ENCODE measurements at regions not wholly inside any gene's neighbourhood (a gene's known extent, or its start where the extent isn't known, plus 50 kb on each side); places are given as distances from the start of the nearest gene placed in this dataset.
"Not testable (repeated sequence)": the region's sequence is repeated elsewhere in the genome, so short reads cannot be mapped to it uniquely, and the experiment has no call there.

GRCh38 chr4:17024425-17024824 is 126.0 kb upstream of the LDB2 start:
- no CpG with 5 or more reads among the region's 1 CpG for WGBS (ENCODE audit: insufficient coverage, low lambda C conversion rate)
- no peak for DNase-seq

GRCh38 chr4:17020901-17021300 is 122.5 kb upstream of the LDB2 start:
- Histone ChIP-seq H3K27me3 (ENCODE audit: control insufficient read depth, insufficient read depth, low read length) (no peaks in the 10 kb centered on the region), H3K9me3 (ENCODE audit: control insufficient read depth, low read depth, low read length) (no peaks in the 10 kb centered on the region), H3K4me1 (ENCODE audit: control insufficient read depth, insufficient read depth, low read length) (no peaks in the 10 kb centered on the region), H3K36me3 (ENCODE audit: control insufficient read depth, insufficient read depth, low read length) (no peaks in the 10 kb centered on the region), H3K4me3 (ENCODE audit: low read length) (no peak overlapping the region), H3K27ac (ENCODE audit: low read length) (no peak overlapping the region)
- WGBS (ENCODE audit: insufficient coverage, low lambda C conversion rate): no CpG with 5 or more reads among the region's 4 CpGs
- no peak for DNase-seq

More at GRCh38 chr4:17024425-17024824, 126.0 kb upstream of the LDB2 start:
- no peak overlapping the region for H3K4me3 ChIP-seq (ENCODE audit: low read length)
- H3K4me1 ChIP-seq (ENCODE audit: control insufficient read depth, insufficient read depth, low read length): no peaks in the 10 kb centered on the region
- H3K27ac ChIP-seq (ENCODE audit: low read length): no peak overlapping the region
- H3K27me3 ChIP-seq (ENCODE audit: control insufficient read depth, insufficient read depth, low read length): no peaks in the 10 kb centered on the region
- no peaks in the 10 kb centered on the region for H3K9me3 ChIP-seq (ENCODE audit: control insufficient read depth, low read depth, low read length)
- H3K36me3 ChIP-seq (ENCODE audit: control insufficient read depth, insufficient read depth, low read length): no peaks in the 10 kb centered on the region

GRCh38 chr4:17020451-17020850 is 122.0 kb upstream of the LDB2 start:
- no peaks in the 10 kb centered on the region for H3K4me1 ChIP-seq (ENCODE audit: control insufficient read depth, insufficient read depth, low read length)
- H3K9me3 ChIP-seq (ENCODE audit: control insufficient read depth, low read depth, low read length): no peaks in the 10 kb centered on the region
- no peaks in the 10 kb centered on the region for H3K36me3 ChIP-seq (ENCODE audit: control insufficient read depth, insufficient read depth, low read length)
- no peak overlapping the region for H3K4me3 ChIP-seq (ENCODE audit: low read length)
- no CpG with 5 or more reads among the region's 1 CpG for WGBS (ENCODE audit: insufficient coverage, low lambda C conversion rate)
- no peaks in the 10 kb centered on the region for H3K27me3 ChIP-seq (ENCODE audit: control insufficient read depth, insufficient read depth, low read length)
- no peak overlapping the region for H3K27ac ChIP-seq (ENCODE audit: low read length)
- no peak for DNase-seq

- DNase-seq; H3K9me3 ChIP-seq (ENCODE audit: control insufficient read depth, low read depth, low read length); H3K27ac ChIP-seq (ENCODE audit: low read length); H3K4me1 ChIP-seq (ENCODE audit: control insufficient read depth, insufficient read depth, low read length); H3K4me3 ChIP-seq (ENCODE audit: low read length); H3K36me3 ChIP-seq (ENCODE audit: control insufficient read depth, insufficient read depth, low read length); H3K27me3 ChIP-seq (ENCODE audit: control insufficient read depth, insufficient read depth, low read length): not testable (repeated sequence)
- no CpG with 5 or more reads among the region's 1 CpG for WGBS (ENCODE audit: insufficient coverage, low lambda C conversion rate)
Measured at GRCh38 chr4:17018621-17019020, 120.2 kb upstream of the LDB2 start.

GRCh38 chr4:17018013-17018412 is 119.6 kb upstream of the LDB2 start:
- WGBS (ENCODE audit: insufficient coverage, low lambda C conversion rate): 67% methylated on average over 1 of the region's 3 CpGs
- Histone ChIP-seq H3K27ac (ENCODE audit: low read length) (no peak overlapping the region), H3K36me3 (ENCODE audit: control insufficient read depth, insufficient read depth, low read length) (no peaks in the 10 kb centered on the region), H3K27me3 (ENCODE audit: control insufficient read depth, insufficient read depth, low read length) (no peaks in the 10 kb centered on the region), H3K4me3 (ENCODE audit: low read length) (no peak overlapping the region), H3K4me1 (ENCODE audit: control insufficient read depth, insufficient read depth, low read length) (no peaks in the 10 kb centered on the region), H3K9me3 (ENCODE audit: control insufficient read depth, low read depth, low read length) (no peaks in the 10 kb centered on the region)
- DNase-seq: no peak

- WGBS (ENCODE audit: insufficient coverage, low lambda C conversion rate): no CpG with 5 or more reads among the region's 4 CpGs
- H3K27me3 ChIP-seq (ENCODE audit: control insufficient read depth, insufficient read depth, low read length): no peaks in the 10 kb centered on the region
- H3K9me3 ChIP-seq (ENCODE audit: control insufficient read depth, low read depth, low read length): no peaks in the 10 kb centered on the region
- no peak for DNase-seq
- H3K4me1 ChIP-seq (ENCODE audit: control insufficient read depth, insufficient read depth, low read length): no peaks in the 10 kb centered on the region
- no peak overlapping the region for H3K27ac ChIP-seq (ENCODE audit: low read length)
- H3K36me3 ChIP-seq (ENCODE audit: control insufficient read depth, insufficient read depth, low read length): no peaks in the 10 kb centered on the region
- H3K4me3 ChIP-seq (ENCODE audit: low read length): no peak overlapping the region
Measured at GRCh38 chr4:17013382-17014006, 115.0 kb upstream of the LDB2 start.

- H3K36me3 ChIP-seq (ENCODE audit: control insufficient read depth, insufficient read depth, low read length): no peaks in the 10 kb centered on the region
- 100% methylated on average over 1 of the region's 3 CpGs for whole genome bisulfite sequencing (ENCODE audit: insufficient coverage, low lambda C conversion rate)
Measured at GRCh38 chr4:17012451-17012850, 114.0 kb upstream of the LDB2 start.

GRCh38 chr4:17010426-17011087 is 112.1 kb upstream of the LDB2 start:
- Histone ChIP-seq H3K27me3 (ENCODE audit: control insufficient read depth, insufficient read depth, low read length) (no peaks in the 10 kb centered on the region), H3K4me1 (ENCODE audit: control insufficient read depth, insufficient read depth, low read length) (no peaks in the 10 kb centered on the region), H3K27ac (ENCODE audit: low read length) (no peak overlapping the region), H3K4me3 (ENCODE audit: low read length) (no peak overlapping the region), H3K36me3 (ENCODE audit: control insufficient read depth, insufficient read depth, low read length) (no peaks in the 10 kb centered on the region), H3K9me3 (ENCODE audit: control insufficient read depth, low read depth, low read length) (no peaks in the 10 kb centered on the region)
- WGBS (ENCODE audit: insufficient coverage, low lambda C conversion rate): 71% methylated on average over 1 of the region's 13 CpGs
- DNase-seq: no peak

More at GRCh38 chr4:17012451-17012850, 114.0 kb upstream of the LDB2 start:
- Histone ChIP-seq H3K4me3 (ENCODE audit: low read length) (no peak overlapping the region), H3K4me1 (ENCODE audit: control insufficient read depth, insufficient read depth, low read length) (no peaks in the 10 kb centered on the region), H3K27ac (ENCODE audit: low read length) (no peak overlapping the region), H3K9me3 (ENCODE audit: control insufficient read depth, low read depth, low read length) (no peaks in the 10 kb centered on the region), H3K27me3 (ENCODE audit: control insufficient read depth, insufficient read depth, low read length) (no peaks in the 10 kb centered on the region)
- DNase-seq: no peak

- no peaks in the 10 kb centered on the region for H3K36me3 ChIP-seq (ENCODE audit: control insufficient read depth, insufficient read depth, low read length)
- H3K27ac ChIP-seq (ENCODE audit: low read length): no peak overlapping the region
- WGBS (ENCODE audit: insufficient coverage, low lambda C conversion rate): no CpG with 5 or more reads among the region's 10 CpGs
- H3K4me3 ChIP-seq (ENCODE audit: low read length): no peak overlapping the region
- no peaks in the 10 kb centered on the region for H3K27me3 ChIP-seq (ENCODE audit: control insufficient read depth, insufficient read depth, low read length)
- H3K4me1 ChIP-seq (ENCODE audit: control insufficient read depth, insufficient read depth, low read length): no peaks in the 10 kb centered on the region
- H3K9me3 ChIP-seq (ENCODE audit: control insufficient read depth, low read depth, low read length): no peaks in the 10 kb centered on the region
- DNase-seq: no peak
Measured at GRCh38 chr4:17009871-17010367, 111.5 kb upstream of the LDB2 start.

- no peak for DNase-seq
- no peaks in the 10 kb centered on the region for H3K27me3 ChIP-seq (ENCODE audit: control insufficient read depth, insufficient read depth, low read length)
- H3K27ac ChIP-seq (ENCODE audit: low read length): no peak overlapping the region
- H3K9me3 ChIP-seq (ENCODE audit: control insufficient read depth, low read depth, low read length): no peaks in the 10 kb centered on the region
- WGBS (ENCODE audit: insufficient coverage, low lambda C conversion rate): 89% methylated on average over 2 of the region's 2 CpGs
- no peaks in the 10 kb centered on the region for H3K4me1 ChIP-seq (ENCODE audit: control insufficient read depth, insufficient read depth, low read length)
- no peak overlapping the region for H3K4me3 ChIP-seq (ENCODE audit: low read length)
- H3K36me3 ChIP-seq (ENCODE audit: control insufficient read depth, insufficient read depth, low read length): no peaks in the 10 kb centered on the region
Measured at GRCh38 chr4:17008834-17009345, 110.4 kb upstream of the LDB2 start.
